Small intestine (tissue), 7 donors: ENCODE measurements at regions not wholly inside any gene's neighbourhood (a gene's known extent, or its start where the extent isn't known, plus 50 kb on each side); places are given as distances from the start of the nearest gene placed in this dataset.

Source experiments
- DNase-seq, 2 donors: peaks; one replicate each; pipeline versions ENCODE4 v3.0.0 to v3.0.0-alpha.2; 2013
- FAIRE-seq: peaks from 2 replicates; lab custom pipeline; 2012; peaks lifted over from hg19 to GRCh38; lab: Jason Lieb, UNC
- H3K27ac ChIP-seq, 3 donors: one replicate each; pipeline ENCODE4 v1.5.1; 2013; ENCODE audit warnings: low read length in 2 of 3, mild to moderate bottlenecking in 2 of 3, control low read depth in 1 of 3, inconsistent platforms in 1 of 3, low read depth in 1 of 3, moderate library complexity in 1 of 3
- H3K27me3 ChIP-seq, 3 donors: one replicate each; pipeline ENCODE4 v1.6.1; 2013; ENCODE audit warnings: low read length in 3 of 3, inconsistent platforms in 1 of 3; ENCODE audit not compliant: control insufficient read depth in 3 of 3, insufficient read depth in 3 of 3
- H3K36me3 ChIP-seq, 3 donors: one replicate each; pipeline ENCODE4 v1.6.1; 2013; ENCODE audit warnings: low read length in 3 of 3, inconsistent platforms in 1 of 3, low read depth in 1 of 3, mild to moderate bottlenecking in 1 of 3, moderate library complexity in 1 of 3; ENCODE audit not compliant: control insufficient read depth in 3 of 3, insufficient read depth in 2 of 3
- H3K4me1 ChIP-seq, 3 donors: one replicate each; pipeline ENCODE4 v1.6.1; 2013; ENCODE audit warnings: low read length in 2 of 3, inconsistent platforms in 1 of 3, low read depth in 1 of 3, mild to moderate bottlenecking in 1 of 3, moderate library complexity in 1 of 3; ENCODE audit not compliant: control insufficient read depth in 3 of 3, insufficient read depth in 2 of 3
- H3K4me3 ChIP-seq, 3 donors: one replicate each; pipeline ENCODE4 v1.5.1; 2013; ENCODE audit warnings: low read length in 3 of 3, control low read depth in 1 of 3, inconsistent platforms in 1 of 3, low read depth in 1 of 3, mild to moderate bottlenecking in 1 of 3, moderate library complexity in 1 of 3
- H3K9me3 ChIP-seq, 2 donors: one replicate each; pipeline ENCODE4 v1.6.1; 2013; ENCODE audit warnings: low read depth in 1 of 2, low read length in 1 of 2; ENCODE audit not compliant: control insufficient read depth in 2 of 2, insufficient read depth in 1 of 2
- whole genome bisulfite sequencing, 3 donors: extraction: QIAGEN DNeasy Blood & Tissue Kit; methylation state at CpG; one replicate each; pipeline ENCODE4 v1.1.7; 2013; 5-methylcytosine and 5-hydroxymethylcytosine counted together
- donor health status: healthy with polysubstance abuse.
- donor health status: control.
- donor health status: control.
- donor health status: Bipolar disorder and iron deficiency.
- donor health status: healthy.

DNA sequence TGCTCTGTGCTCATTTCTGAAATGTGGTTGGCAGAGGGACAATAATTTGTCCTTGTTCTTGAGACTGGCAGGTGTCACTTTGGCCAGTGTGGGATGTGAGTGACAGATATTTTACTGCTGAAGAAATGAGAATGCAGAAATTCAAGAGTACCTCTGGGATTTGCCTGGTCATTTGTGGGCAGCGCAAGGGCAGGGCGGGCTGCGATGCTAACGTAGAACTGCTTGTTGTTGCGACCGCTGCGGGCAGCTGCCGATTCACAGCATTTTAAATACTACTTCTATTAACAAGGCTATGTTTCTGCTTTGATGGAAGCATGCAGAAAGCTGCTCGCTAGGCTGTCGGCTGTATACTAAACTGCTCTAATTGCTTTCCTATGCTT, 268.6 kb downstream of the FIGN start:
- Histone ChIP-seq H3K27me3 (peaks cover 0 to 2% (median 0%) of the 10 kb centered on the region in 3 donors), H3K4me1 (no peaks in the 10 kb centered on the region), H3K9me3 (no peaks in the 10 kb centered on the region), H3K4me3 (no peak overlapping the region), H3K36me3 (no peaks in the 10 kb centered on the region), H3K27ac (no peak overlapping the region)
- FAIRE-seq = no peak
- no peak for DNase-seq
- WGBS, 3 donors = 88 to 92% (median 89%) methylated on average over 10 of the region's 10 CpGs

DNA sequence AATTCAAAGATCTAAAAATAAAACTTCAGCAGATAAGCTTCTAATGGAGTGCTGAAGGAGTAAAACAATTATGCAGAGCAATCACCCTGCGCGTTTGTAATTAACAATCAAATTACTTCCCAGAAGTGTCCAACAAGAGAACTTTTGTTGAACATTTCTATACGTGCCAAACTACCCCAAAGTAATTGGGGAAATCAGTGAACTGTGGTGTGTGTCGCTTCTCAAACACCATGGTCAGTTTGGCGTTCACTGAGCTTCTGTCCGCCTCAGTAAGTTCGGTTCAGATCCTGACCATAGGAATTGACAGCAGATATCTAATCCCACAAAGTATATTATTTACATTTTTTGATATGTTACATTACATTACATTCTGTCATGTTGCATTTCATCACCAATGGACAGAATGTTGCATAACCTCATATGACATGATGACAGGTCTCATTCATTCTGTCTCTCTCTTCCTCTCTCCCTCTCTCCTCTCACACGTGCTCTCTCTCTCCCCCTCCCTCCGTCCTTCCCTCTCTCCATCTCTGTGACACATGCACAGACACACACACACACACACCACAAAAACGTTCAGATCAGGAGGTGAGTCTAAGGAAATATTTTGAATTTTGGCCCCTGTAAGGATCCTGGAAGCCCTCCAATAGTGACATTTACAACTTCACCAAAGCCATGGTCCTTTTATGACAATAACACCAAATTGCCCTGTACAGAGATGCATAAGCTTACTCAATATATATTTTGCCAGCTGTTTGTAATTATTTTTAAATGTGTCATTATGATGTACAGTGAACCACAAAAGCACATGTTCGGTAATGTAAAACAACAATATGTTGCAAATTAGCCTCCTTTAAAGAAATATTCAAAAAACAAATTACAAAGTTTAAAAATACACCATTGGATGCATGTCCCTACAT, 269.2 kb downstream of the FIGN start:
- WGBS, 3 donors = 64 to 70% (median 68%) methylated on average over 11 of the region's 11 CpGs
- DNase-seq = no peak
- H3K27ac ChIP-seq = no peak overlapping the region
- H3K4me3 ChIP-seq = no peak overlapping the region
- H3K27me3 ChIP-seq = peaks cover 0 to 2% (median 0%) of the 10 kb centered on the region in 3 donors
- H3K36me3 ChIP-seq = no peaks in the 10 kb centered on the region
- no peak for FAIRE-seq
- H3K4me1 ChIP-seq = no peaks in the 10 kb centered on the region
- H3K9me3 ChIP-seq = no peaks in the 10 kb centered on the region

DNA sequence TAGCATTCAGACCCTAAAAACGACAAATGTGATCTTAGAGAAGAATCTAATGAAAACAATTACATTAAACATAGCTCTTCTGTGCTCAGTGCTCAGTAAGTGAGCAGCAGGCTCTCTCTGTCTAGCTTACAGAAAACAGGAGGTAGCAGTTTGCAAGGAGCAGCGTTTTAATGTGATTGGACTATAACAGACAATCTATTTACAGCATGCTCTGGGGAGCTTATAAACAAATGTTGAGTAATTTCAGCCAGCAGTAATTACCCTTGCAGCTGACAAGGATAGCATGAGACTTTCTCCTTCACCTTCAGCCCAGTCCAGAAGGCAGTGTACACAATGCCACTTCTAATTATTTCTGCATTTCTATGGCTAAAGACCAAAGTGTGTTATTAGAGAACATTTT, 270.4 kb downstream of the FIGN start:
- Histone ChIP-seq H3K9me3 (no peaks in the 10 kb centered on the region), H3K27ac (no peak overlapping the region), H3K4me1 (no peaks in the 10 kb centered on the region), H3K27me3 (peaks cover 0 to 2% (median 0%) of the 10 kb centered on the region in 3 donors), H3K4me3 (no peak overlapping the region), H3K36me3 (no peaks in the 10 kb centered on the region)
- FAIRE-seq (no peak), DNase-seq (peak in 1 of 2 donors; percentile 11)
- 22 to 31% (median 27%) methylated on average over 2 of the region's 2 CpGs for WGBS, 3 donors

DNA sequence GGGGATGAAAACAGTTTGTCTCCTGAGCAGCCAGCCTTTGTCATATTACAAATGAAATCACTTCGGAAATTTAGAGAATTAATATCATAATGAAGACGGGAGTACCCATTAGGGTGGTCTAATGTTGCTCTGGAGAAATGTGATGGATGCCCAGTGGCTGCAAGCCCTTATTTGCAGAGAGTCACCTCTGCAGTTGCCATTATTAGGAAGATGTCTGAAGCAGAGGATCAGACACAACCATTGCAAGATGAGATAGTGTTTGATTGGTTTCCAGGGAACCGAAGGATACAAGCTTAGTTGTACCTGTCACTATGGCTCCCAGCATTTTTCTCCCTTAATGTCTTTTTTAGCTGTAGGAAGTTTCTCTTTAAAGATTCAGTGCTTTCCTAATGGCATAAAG, 272.4 kb downstream of the FIGN start:
- Histone ChIP-seq H3K36me3 (no peaks in the 10 kb centered on the region), H3K27me3 (no peaks in the 10 kb centered on the region), H3K9me3 (no peaks in the 10 kb centered on the region), H3K27ac (no peak overlapping the region), H3K4me1 (no peaks in the 10 kb centered on the region), H3K4me3 (no peak overlapping the region)
- FAIRE-seq = no peak
- 83 to 94% (median 91%) methylated on average over 3 of the region's 3 CpGs for WGBS, 3 donors
- no peak for DNase-seq

DNA sequence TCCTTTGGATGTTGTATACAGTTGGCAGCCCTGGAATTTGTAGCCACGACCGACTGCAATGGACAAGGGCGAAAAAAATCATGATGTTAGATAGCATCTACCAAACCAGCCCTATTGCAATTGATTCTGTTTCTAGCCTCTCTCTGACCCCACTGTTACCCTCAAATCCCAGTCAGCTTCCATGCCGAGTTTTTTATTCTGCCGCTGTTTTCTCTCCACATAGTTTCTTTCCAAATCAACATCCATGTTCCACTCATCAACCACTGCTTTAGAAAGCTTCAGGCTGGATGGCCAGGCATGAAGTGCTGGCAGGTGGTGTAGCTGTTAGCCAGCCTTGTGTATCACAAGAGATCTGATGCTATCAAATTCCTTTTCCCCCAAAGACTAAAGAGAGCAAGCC, 272.8 kb downstream of the FIGN start:
- FAIRE-seq (no peak), DNase-seq (no peak)
- Histone ChIP-seq H3K27me3 (no peaks in the 10 kb centered on the region), H3K36me3 (no peaks in the 10 kb centered on the region), H3K9me3 (no peaks in the 10 kb centered on the region), H3K4me1 (no peaks in the 10 kb centered on the region), H3K4me3 (no peak overlapping the region), H3K27ac (no peak overlapping the region)
- WGBS, 3 donors = 86 to 93% (median 89%) methylated on average over 5 of the region's 5 CpGs

DNA sequence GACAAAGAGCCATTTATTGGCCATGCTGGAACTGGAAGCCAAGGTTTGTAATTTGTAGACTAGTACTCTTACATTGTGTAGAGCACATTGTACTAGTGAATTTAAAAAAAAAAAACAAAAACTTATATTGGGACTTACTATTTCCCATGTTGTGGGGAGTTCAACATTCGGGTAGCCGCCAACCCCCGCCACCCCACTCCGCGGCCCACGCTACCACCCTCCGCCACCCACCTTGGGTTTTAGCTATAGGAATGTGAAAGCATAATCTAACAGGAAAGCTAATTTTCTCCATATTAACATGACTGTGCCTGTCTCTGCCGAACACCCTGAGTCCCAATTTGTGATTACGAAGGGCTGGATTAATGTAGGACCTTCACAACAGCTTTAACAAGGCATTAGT, 275.8 kb downstream of the FIGN start:
- Histone ChIP-seq H3K27ac (no peak overlapping the region), H3K27me3 (no peaks in the 10 kb centered on the region), H3K4me1 (no peaks in the 10 kb centered on the region), H3K4me3 (no peak overlapping the region), H3K36me3 (no peaks in the 10 kb centered on the region), H3K9me3 (no peaks in the 10 kb centered on the region)
- DNase-seq (no peak), FAIRE-seq (no peak)
- WGBS, 3 donors = 93 to 96% (median 95%) methylated on average over 9 of the region's 9 CpGs

DNA sequence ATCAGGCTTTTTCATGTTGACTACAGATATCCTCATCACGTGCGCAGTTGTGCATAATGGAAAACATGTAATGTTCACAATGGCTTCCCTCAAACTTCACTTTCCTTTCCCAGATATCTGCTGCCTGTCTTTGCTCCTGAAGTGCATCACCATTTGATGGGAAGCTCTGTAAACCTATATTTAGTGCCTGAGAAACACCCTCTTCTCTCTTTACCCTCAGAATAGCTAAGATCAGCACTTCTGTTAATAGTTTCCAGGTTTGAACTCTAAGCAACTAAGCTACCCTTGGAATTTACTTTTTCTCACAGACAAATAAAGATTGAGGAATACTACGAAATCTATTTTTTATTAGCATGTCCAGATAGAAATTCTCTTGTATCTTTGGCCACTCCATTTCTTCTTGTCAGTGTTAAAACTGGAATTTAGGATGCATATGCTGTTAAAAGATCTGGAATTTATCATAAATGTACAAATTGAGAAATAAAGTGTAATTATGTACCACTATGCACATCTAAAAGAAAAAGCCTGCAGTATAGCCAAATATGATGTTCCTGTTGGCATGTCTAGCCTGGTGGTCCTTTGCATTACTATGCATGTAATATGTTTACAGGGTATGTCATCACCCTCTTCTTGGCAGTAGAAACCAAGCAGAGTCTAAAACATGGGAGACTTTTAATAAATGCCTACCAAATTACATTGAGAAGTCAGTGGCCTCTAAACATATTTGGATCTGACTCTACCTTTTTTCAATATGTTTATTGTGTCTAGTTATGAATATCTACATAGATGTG, 278.7 kb downstream of the FIGN start:
- no peak overlapping the region for H3K4me3 ChIP-seq
- WGBS, 3 donors = 74 to 84% (median 78%) methylated on average over 3 of the region's 3 CpGs
- no peaks in the 10 kb centered on the region for H3K9me3 ChIP-seq
- H3K4me1 ChIP-seq = no peaks in the 10 kb centered on the region
- H3K27ac ChIP-seq = no peak overlapping the region
- FAIRE-seq (no peak), DNase-seq (no peak)
- no peaks in the 10 kb centered on the region for H3K36me3 ChIP-seq
- H3K27me3 ChIP-seq = no peaks in the 10 kb centered on the region

DNA sequence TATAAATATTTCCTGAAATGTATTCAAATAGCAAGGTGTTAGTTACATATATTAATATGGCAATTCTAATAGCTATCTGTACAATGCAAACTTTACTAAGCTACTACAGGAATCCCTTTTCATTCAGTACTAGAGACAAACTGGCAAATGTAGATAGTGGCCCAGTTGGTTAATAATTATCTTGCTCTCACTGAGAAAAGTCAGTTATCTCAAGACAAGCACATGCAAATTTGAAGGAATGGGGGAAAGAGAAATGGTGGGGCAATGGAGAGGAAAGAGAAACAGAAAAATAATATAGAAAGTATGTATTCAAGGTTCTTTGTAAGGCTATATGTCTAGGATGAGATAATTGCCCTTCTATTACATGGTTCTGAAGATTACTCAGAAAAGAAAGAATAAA, 280.0 kb downstream of the FIGN start:
- Histone ChIP-seq H3K27ac (no peak overlapping the region), H3K4me3 (no peak overlapping the region), H3K9me3 (no peaks in the 10 kb centered on the region), H3K27me3 (no peaks in the 10 kb centered on the region), H3K36me3 (no peaks in the 10 kb centered on the region), H3K4me1 (no peaks in the 10 kb centered on the region)
- DNase-seq = peak in 1 of 2 donors; percentile 46
- no peak for FAIRE-seq
